ENCODE measurements at regions not wholly inside any gene's neighbourhood (a gene's known extent, or its start where the extent isn't known, plus 50 kb on each side); places are given as distances from the start of the nearest gene placed in this dataset.

- no peak for DNase-seq
Measured at GRCh38 chr2:8277921-8278571, 403.8 kb upstream of the ID2 start.

DNA sequence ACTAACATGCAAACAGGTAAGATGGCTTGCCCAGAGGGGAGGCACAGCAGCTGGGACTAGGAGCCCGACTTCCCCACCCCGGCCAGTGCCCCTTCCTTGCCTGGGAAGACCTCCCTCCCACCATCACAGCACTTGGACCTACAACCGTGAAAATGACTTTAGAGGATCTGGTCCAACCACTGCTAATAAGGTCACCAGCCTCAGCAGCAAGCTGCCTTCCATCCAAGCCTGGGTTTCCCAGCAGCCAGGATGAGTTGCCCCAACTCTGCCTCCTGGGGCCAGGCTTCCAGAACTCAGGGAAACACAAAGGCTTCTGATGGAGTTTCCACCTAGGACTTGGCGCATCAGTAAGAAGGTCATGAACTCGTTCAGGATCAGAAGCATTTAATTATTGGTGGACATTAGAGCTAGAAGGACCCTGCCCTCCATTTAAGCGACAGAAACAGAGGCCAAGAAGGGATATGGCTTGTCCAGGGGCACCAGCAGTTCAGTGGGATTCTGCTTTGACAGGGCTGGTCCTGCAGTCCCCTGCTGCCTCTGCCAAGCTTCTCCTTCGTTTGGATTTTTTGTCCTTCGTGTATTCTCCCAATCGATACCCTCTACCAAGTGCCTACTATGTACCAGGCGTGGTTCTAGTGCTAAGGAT lies 403.0 kb upstream of the ID2 start:
- no peak for DNase-seq

GRCh38 chr2:8279506-8279905 lies 402.4 kb upstream of the ID2 start:
- no peak for DNase-seq

DNA sequence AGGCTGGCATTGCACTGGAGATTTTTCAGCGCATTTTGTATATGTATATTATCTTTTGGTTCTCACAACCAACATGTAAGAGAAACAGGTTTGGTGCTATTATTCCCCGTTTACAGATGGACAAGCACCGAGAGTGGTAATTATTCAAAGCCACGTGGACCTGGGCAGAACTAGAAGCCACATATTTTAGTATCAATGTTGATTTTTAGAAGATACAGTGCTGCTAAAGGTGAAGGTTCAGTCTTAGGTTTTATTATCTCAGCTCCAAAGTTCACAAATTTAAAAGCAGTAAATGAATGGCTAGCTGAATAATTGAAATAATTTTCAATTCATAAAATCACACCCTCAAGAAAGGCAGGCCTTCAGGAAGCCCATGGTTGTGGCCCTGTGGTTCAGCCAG lies 400.6 kb upstream of the ID2 start:
- no peak for DNase-seq

GRCh38 chr2:8281950-8282857 lies 399.7 kb upstream of the ID2 start:
- no peak for DNase-seq

DNA sequence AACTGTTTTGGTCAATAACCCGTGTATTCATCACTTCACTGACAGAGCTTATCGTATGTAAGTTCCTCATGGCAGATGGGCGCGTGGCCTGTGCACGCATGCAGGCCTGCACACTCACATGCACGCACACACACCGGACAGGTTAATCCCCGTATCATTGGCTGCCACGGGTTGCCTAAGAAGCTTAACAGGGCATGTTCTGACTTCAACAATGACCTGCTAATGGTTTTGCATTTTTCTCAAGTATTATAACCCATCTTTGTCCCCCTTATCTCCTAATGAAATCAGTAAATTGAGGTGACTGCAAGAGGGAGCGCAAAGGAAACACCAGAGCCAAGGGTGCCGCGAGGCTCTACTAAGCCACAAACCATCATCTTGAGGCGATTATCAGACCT lies 399.0 kb upstream of the ID2 start:
- DNase-seq, result no peak

GRCh38 chr2:8285081-8285480 lies 396.8 kb upstream of the ID2 start:
- DNase-seq, result no peak

- no peak for DNase-seq
Measured at GRCh38 chr2:8285898-8286297, 396.0 kb upstream of the ID2 start.

DNA sequence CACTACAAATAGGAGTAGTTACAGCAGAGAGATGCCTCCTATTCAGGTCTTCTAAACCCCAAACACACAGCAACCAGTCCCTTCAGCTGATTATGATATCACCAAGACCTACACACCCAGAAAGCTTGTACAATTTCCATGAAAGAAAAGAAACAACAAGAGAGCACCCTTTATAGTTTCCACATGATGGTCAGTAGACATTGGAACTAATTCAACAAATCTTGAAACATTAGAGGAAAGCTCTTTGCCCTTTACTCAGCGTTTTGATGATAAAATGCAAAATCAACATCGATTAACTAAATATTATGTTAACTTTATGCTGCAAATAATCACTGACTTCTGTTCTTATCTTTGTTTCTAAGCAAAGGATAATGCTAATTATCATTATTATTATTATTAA lies 393.6 kb upstream of the ID2 start:
- DNase-seq, result no peak

GRCh38 chr2:8289111-8289510 lies 392.7 kb upstream of the ID2 start:
- no peak for DNase-seq

GRCh38 chr2:8290771-8291352 lies 391.0 kb upstream of the ID2 start:
- DNase-seq, result no peak

DNA sequence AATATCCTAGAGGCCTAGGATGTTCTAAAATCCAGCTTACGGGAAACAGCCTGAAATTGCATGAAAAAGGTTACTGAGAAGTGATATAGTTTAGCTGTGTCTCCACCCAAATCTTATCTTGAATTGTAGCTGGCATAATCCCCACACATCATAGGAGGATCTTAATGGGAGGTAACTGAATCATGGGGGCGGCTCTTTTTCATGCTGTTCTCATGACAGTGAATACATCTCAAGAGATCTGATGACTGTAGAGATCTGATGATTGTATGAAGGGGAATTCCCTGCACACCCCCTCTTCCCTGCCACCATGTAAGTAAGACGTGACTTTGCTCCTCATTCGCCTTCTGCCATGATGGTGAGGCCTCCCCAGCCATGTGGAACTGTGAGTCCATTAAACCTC lies 385.6 kb upstream of the ID2 start:
- no peak for DNase-seq

DNA sequence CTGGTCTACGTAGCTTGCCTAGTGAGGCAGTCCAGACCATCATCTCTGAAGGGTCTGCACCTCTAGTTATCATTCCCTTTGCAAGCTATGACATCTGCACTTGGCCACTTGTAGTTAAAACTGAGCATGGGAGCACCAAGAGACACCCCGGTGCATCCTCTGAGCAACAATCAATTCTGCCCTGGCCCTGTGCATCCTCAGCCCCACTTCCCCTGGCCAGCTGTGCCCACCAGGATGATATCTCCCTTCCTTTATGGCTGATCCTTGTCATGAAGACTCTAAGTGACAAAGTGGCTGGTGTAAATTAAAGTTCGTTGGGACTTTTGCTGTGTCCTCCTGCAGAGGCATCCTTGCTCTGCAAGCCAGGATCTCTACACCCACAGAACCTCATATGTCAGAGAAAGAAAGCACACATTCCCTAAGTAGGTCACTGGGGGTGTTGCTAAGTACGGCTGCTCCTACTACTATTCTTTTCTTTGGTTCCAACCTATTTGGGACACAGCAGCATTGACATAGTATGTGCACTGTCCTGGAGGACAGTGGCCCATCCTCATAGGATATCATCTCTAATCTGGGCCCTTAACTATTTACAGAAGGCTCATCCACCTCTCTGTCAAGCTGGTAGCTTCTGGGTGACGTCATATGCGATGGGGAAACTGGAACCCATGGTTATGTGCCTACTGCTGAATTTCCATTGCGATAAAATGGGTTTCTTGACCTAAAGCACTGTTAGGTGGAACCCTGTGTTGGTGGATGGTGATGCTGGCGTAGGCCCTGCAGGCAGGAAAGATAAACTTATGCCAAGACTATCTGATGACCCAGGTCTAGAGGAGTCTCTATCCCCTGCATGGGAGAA lies 384.3 kb upstream of the ID2 start:
- no peak for DNase-seq

DNA sequence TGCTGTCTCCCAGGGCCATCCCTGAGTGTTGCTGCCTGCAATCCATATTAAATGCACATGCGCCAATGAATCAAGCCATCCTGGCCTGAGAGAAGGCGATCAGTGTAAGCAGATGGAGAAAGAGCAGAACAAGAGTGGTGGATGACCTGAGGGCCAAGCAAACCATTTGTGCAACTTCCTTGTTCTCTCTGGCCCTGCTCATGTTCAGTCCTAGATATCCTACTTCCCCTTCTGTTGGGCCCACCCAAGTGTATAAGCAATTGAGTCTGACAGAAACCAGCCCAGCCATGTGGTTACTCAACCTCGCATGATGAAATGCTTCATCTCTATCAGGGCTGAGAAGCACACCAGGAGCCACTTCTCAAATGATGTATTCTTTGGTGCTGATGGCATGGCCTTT lies 383.1 kb upstream of the ID2 start:
- no peak for DNase-seq

DNA sequence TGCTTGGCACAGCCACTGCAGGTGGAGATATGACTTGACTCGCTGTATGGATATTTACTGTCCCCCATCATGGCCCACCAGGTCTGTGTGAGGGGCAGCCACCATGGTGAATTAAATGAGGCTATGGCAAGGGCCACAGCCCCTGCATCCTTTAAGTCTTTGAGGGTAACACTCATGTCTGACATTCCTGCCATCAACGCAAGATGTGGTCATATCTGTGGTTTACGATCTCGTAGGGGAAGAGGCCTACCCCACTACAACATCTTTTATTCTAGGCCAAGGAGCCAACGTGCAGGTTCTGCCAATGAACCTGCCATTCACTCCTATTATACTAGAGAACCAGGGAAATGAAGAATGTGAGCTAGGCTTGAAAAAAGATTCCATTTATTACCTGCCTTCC lies 381.6 kb upstream of the ID2 start:
- DNase-seq, result no peak

DNA sequence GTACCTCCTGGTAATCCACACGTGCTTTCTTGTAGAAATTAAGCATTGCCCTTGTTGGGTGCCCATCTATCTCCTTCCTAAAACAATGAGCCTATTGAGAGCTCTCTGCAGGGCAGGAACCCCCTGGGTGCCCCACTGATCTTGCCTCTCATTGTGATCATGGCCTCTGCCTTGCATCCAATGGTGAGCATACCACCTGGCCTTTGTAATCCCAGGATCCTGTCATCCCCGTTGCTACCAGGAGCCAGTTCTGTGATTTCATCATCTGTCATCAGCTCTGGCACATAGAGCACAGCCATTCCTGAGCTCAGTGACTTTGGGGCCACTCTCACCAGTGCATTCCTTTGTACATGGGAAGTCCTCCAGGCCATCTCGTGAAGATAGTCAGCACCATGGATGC lies 381.0 kb upstream of the ID2 start:
- DNase-seq, result no peak

DNA sequence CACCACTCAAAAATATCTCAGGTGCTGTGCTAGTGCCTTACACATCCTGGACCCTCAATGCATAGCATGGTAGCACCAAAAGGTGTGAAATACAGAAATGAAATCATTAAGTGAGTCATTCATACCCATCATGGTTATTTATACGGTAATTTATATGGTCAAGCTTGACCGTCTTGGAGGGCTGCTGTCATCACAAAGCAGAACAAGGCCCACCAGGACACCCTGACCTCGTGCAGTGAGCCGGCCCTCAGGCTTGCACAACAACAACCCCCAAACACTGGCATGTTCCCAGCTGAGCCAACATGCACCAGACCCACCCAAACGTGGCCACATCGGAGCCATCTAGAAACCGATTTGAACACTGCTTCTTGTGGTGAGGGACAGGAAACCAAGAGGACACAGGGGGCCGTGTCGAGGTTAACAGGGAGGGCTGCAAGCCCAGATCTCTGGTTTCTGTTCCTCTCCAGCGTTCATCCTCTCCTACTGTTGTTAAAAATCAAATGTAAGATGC lies 378.5 kb upstream of the ID2 start:
- DNase-seq, result no peak

- no peak for DNase-seq
Measured at GRCh38 chr2:8304821-8305766, 376.8 kb upstream of the ID2 start.

DNA sequence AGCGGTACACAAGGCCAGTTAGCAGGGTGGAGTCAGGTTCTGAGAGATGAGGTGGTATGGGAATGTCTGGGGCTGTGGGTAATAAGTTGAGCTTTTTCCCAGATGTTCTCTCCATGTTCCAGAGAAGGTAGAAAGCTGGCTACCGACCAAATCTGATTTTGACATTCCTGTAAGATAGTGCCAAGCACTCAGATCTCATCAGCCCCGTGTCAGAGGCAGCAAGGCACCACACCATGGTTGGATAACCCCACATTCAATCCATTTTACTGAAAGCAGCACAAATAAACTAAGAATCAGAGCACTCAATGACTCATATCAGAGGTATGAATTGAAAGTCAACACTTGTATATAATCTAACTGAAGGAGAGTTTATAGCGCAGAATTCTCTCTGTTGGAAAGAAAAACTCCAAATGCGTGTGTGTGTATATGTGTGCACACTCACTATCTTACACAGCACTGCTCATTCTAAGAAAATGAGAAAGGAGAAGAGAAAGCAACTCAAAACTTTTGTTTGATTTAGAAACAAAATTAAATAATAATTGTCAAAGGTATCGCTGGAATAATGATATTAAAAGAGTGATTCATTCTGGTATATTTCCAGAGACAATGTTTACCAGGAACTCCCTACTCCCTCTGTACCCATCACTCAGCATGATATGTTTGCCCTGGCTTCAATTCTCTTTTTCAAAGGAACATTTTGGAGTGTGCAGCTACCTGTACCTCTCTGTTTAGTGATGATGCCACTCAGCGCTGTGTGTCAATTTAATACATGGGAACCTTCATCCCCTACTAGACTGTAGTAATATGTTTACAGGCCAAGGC lies 375.1 kb upstream of the ID2 start:
- DNase-seq, result no peak

GRCh38 chr2:8307606-8308180 lies 374.2 kb upstream of the ID2 start:
- no peak for DNase-seq

All from GOT3 (cell line).